Endometrial microvascular endothelial cells (primary cell): ENCODE measurements at regions not wholly inside any gene's neighbourhood (a gene's known extent, or its start where the extent isn't known, plus 50 kb on each side); places are given as distances from the start of the nearest gene placed in this dataset.
"Not testable (repeated sequence)": the region's sequence is repeated elsewhere in the genome, so short reads cannot be mapped to it uniquely, and the experiment has no call there.

Source experiments
- in situ Hi-C: cut with HindIII; loops from 2 replicates; pipeline ENCODE4 v1.10.0; 2017; ENCODE audit warnings: low sequenced_read_pairs, low pct_unique_long_range_greater_than_20kb; ENCODE audit errors: inconsistent ontology term

GRCh38 chr4:12036450-12036849 lies 607.8 kb upstream of the HS3ST1 start:
- in situ Hi-C loops = no loop called here

DNA sequence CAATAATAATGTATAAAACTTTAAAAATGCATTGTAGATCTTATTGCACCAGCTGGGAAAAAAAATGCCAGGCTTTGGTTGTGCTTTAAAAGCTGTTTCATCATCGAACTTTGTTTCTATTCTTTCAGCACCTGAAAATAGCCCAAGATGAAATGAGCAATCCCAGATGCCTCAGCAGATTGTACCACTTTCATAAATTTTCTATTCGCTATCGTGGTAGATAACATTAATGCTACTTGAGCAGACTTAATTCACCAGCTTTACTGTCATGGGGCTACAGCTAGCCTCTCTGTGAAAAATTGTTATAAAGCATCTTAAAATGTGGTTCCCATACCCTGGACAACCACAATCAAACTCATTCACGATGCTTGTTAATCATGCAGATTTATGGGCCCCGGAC lies 599.6 kb upstream of the HS3ST1 start:
- in situ Hi-C loops = no loop called here

- in situ Hi-C loops = no loop called here
Observed at GRCh38 chr4:12022409-12022808, 593.7 kb upstream of the HS3ST1 start.

DNA sequence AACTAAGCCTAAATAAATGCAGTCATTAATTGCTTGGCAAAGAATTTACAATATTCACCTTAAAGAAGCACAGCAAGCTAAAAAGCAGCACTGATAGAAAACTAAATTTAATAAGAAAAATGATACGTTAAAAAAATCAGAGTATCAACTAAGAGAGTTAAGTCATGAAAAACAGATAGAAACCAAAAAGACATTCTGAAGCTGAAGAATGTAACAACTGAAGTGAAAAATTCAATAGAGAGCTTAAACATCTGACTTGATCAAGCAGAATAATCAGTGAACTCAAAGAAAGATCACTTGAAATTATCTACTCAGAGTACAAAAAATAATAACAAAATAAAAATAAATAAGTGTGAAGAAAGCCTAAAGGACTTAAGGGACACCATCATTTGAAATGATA lies 588.0 kb upstream of the HS3ST1 start:
- in situ Hi-C loops = no loop called here

DNA sequence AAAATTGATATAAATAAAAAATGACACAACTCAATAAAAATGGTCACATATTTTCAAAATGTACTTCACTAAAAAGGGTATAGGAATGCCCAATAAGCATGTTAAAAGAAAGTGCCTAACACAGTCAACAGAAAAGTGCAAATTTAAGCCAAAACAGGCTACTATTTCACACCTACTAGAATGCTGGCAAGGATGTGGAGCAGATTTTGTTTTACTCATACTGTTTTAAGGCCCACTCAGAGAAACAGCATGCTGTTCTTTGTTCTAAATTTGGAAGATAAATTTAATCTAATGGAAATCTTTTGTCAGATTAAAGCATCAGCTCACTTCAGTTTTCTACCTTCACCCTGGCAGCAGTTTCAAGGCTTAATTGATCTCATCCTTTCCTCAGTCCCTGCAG lies 576.8 kb upstream of the HS3ST1 start:
- in situ Hi-C loops = no loop called here

DNA sequence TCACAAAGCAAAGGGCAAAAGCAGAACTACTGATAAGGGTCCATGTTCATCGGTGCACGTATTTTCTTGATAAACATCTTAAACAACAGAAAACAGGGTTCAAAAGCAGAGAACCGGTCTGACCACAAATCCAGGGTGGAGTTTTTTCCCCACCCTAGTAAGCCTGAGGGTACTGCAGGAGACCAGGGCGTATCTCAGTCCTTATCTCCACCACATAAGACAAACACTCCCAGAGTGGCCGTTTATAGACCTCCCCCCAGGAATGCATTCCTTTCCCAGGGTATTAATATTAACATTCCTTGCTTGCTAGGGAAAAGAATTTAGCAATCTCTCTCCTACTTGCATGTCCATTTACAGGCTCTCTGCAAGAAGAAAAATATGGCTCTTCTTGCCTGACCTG lies 567.9 kb upstream of the HS3ST1 start:
- in situ Hi-C loops = not testable (repeated sequence)

DNA sequence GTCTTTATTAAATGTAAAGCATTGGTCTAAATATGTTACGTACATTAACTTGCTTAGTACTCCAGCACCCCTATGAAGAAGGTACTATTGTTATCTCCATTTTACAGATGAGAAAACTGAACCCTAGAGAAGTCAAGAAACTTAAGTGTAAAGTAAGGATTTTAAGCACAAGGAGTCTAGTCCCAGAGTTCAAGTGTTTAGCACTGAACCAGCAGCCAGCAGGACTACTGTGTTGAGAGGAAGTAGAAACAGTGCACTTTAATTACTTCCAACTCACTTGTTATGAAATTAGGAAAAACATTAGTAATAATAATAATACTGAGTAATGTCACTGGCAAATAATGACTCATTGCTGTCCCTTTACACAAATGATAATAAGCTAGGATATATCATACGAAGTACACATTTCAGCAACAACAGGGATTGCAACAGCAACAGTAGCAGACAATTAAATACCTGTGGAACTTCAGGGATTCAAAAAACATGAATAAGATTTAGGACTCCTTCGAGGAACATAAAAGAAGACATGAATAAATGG lies 548.1 kb upstream of the HS3ST1 start:
- in situ Hi-C loops = no loop called here

GRCh38 chr4:11973270-11973669 lies 544.6 kb upstream of the HS3ST1 start:
- in situ Hi-C loops = no loop called here

DNA sequence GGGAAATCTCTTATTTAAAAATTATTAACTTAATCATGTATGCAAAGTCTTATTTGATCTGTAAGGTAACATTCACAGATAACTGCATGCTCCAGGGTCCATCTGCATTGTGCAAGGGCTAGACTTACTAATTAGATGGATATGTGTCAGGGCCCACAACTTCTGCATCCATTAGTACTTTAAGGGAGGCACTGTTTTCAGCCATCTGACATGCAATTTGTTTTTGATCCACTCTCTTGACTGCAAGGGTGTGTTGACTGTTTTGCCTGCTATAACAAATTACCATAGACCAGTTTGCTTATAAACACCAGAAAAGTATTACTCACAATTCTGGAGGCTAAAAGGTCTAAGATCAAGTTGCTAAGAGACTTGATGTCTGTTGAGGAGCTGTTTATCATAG lies 542.1 kb upstream of the HS3ST1 start:
- in situ Hi-C loops = no loop called here

DNA sequence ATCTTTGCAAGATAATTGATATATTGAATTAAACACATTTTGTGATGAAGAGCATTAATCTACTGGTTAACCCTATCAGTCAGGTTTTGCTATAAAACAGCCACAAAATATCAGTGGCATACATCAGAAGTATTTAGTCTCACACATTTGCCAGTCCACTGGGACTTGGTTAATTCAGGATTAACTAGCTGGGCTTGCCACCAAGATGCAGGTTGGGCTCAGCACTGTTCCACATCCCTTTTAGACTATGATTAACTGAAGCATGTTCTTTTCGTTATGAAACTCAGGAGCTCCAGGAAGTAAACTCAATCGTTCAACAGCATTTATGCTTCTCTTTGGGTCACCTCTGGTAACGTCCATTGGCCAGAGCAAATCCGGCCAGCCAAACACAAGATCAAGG lies 538.1 kb upstream of the HS3ST1 start:
- in situ Hi-C loops = no loop called here

DNA sequence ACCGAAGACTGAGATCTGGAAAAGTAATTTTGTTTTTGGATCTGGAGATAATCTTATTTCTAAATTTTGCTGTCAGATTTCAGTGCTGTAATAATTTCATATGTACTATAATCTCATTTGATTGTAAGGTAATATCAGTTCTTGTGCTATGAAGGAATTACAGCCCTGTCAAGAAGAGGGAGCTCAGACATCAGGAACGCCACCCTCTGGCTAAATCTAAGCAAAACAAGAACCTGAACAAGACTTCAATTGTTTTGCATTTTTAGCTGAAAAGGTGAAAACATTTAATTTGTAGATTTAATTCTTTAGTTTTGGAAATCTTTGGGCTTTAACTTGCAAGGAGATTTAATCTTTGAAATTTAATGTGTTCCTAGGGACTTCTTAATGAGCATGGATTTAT lies 525.4 kb upstream of the HS3ST1 start:
- in situ Hi-C loops = no loop called here

DNA sequence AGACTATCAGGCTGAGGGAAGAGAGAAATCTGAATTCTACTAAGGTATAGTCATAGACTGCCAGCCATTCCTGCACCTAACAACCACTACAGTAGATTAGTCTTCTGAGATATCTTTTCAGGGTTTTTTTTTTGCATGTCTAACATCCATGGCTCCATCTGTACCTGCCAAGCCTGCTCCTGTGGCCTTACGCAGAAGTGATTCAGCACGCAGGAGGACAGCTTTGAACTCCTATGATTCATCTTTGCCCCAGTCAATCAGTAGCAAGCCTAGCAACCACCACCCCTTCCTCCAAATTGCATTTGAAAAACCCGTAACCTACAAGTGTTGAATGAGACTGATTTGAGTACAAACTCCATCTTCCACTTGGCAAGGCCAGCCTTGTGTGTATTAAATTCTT lies 520.7 kb upstream of the HS3ST1 start:
- in situ Hi-C loops = no loop called here

GRCh38 chr4:11947629-11948028 lies 518.9 kb upstream of the HS3ST1 start:
- in situ Hi-C loops = not testable (repeated sequence)

DNA sequence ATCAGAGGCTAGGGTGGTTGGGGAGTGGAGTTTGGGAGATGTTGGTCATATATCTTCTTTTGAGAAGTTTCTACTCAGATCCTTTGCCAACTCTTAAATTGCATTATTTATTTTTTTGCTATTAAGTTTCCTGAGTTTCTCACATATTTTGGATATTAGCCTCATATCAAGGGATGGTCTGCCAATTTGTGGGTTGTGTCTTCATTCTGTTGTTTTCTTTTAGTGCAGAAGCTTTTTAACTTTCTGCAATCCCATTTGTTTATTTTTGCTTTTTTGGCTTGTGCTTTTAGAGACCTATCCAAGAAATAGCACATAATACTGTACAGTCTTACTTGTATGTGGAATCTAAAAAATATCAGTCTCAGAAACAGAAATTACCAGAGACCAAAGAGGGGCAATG lies 509.2 kb upstream of the HS3ST1 start:
- in situ Hi-C loops = no loop called here

- in situ Hi-C loops = no loop called here
Observed at GRCh38 chr4:11931266-11931820, 502.6 kb upstream of the HS3ST1 start.

DNA sequence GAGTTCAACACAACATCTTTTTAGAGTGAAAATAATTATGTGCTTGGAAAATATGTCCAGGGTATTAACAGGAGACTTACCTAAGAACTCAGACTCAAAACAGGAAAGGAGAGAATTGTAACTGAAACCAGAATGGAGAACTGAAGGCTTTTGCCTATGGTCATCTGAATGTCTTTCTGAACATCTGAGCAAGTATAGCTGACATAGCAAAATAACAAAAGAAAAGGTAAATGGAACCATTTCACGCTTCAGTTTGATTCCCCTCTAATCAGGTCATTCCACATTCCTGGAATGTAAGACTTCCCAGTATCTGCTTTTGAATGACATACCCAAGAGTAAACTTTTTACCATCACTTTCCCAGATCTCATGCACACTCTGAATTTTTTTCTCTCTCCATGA lies 500.4 kb upstream of the HS3ST1 start:
- in situ Hi-C loops = no loop called here

DNA sequence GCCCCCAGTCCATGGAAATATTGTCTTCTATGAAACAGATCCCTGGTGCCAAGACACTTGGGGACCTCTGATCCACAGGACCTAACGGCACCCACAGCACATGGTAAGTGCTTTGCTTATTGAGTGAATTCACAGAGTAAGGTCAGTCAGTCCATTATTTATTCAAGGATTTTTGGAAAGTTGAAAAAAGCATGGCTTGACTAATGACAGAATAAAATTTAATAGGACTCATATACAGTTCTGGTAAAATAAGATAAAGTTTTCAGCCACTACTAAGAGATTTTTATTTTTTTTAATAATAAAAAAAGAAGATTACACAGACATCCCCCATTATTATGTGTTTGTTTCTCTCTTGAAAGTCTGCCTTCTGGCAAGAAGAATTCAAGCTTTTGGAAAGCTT lies 490.6 kb upstream of the HS3ST1 start:
- in situ Hi-C loops = loop anchor here (25.0 kb wide), 1 partner anchor 107 kb away; no protein-coding TSS in a partner anchor

DNA sequence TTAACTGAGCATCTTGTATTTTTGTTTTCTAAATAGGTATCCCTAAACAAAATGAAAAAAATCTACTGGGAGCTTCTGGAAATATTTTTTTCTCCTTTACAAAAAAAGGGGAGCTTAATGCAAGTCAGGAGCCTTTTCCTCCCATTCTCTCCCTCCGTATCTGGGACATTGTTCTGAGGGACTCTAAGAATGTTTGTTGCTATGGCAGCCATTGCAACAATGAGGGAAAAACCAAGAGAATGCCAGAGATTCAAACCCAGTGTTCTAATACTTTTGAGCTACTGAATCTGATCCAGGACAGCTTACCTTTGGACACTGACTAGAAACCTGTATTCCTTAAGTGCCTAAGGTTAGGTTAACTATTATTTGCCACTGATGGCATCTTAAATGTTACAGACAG lies 485.7 kb upstream of the HS3ST1 start:
- in situ Hi-C loops = loop anchor here (25.0 kb wide), 1 partner anchor 102 kb away; no protein-coding TSS in a partner anchor

- in situ Hi-C loops = loop anchor here (25.0 kb wide), 1 partner anchor 101 kb away; no protein-coding TSS in a partner anchor
Observed at GRCh38 chr4:11912886-11913285, 484.2 kb upstream of the HS3ST1 start.

DNA sequence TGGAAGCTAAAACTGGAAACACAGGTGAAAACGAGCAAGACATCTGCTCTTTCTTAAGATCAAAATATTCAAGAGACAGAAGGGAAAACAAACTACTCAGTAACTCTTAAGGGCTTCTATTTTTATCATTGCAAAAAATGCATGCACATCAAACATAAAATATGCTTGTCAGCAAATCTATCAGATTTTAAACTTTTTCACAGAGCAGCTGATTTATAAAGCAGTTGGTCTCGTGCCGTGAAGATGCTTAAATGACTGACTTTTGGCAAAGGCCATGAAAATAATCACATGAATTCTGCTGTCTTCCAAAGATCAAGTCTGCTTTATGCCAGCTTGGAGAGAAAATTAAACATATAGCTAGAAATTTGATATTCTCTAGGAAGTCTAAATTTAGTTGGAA lies 482.1 kb upstream of the HS3ST1 start:
- in situ Hi-C loops = loop anchor here (25.0 kb wide), 1 partner anchor 99 kb away; no protein-coding TSS in a partner anchor

DNA sequence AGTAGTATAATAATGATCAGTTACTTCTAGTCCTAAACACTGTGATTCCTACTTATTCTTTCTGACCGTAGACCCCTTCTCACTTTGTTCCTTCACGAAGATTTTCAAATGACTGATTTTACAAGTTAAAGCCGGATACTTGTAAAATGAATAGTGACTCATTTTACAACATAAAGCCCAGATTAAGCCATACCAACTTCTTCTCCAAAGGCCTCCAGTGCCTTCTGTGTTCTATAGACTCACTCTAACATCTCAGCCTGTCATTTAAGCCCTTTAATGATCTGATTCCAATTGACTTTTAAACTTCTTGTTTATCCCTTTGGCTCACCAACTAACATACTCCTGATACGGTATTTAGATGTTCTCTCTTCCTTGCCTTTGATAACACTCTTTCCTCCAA lies 480.0 kb upstream of the HS3ST1 start:
- in situ Hi-C loops = loop anchor here (25.0 kb wide), 1 partner anchor 96 kb away; no protein-coding TSS in a partner anchor
